DND-41 (cell line): ENCODE measurements at regions not wholly inside any gene's neighbourhood (a gene's known extent, or its start where the extent isn't known, plus 50 kb on each side); places are given as distances from the start of the nearest gene placed in this dataset.

Source experiments
- ATAC-seq: fragments of 200-7000 bp; cut with Tn5 transposase; 3 replicates; pipeline ENCODE4 v1.9.1; 2021; ENCODE audit warnings: low read depth; ENCODE audit not compliant: insufficient read depth
- DNase-seq: peaks from one replicate; pipeline ENCODE4 v3.0.0-alpha.2; 2020
- H2AFZ ChIP-seq: 2 replicates; pipeline ENCODE4 v1.6.0; 2012; ENCODE audit warnings: low read depth, low read length
- H3K27ac ChIP-seq: 2 replicates; pipeline ENCODE4 v1.5.1; 2012; ENCODE audit warnings: low read length, inconsistent platforms
- H3K27me3 ChIP-seq: fragments of 200-600 bp; sonication (generic); 2 replicates; pipeline ENCODE4 v1.6.0; 2012; ENCODE audit warnings: low read length, mild to moderate bottlenecking, inconsistent platforms; ENCODE audit not compliant: insufficient read depth, poor library complexity
- H3K36me3 ChIP-seq: 2 replicates; pipeline ENCODE4 v1.5.1; 2012; ENCODE audit warnings: low read length, inconsistent platforms; ENCODE audit not compliant: insufficient read depth
- H3K4me1 ChIP-seq: 2 replicates; pipeline ENCODE4 v1.5.1; 2012; ENCODE audit warnings: mild to moderate bottlenecking, low read length; ENCODE audit not compliant: insufficient read depth
- H3K4me2 ChIP-seq: 2 replicates; pipeline ENCODE4 v1.6.0; 2012; ENCODE audit warnings: mild to moderate bottlenecking, moderate library complexity, low read length, inconsistent platforms; ENCODE audit not compliant: insufficient read depth
- H3K4me3 ChIP-seq, 2 experiments: fragments of 200-600 bp in 1 of 2; shearing (Covaris generic) in 1 of 2; 2 replicates each; pipeline ENCODE4 v1.5.1; 2012 to 2016; ENCODE audit warnings: inconsistent platforms in 2 of 2, low read length in 2 of 2, mild to moderate bottlenecking in 2 of 2, low read depth in 1 of 2, moderate library complexity in 1 of 2
- H3K79me2 ChIP-seq: 2 replicates; pipeline ENCODE4 v1.6.0; 2012; ENCODE audit warnings: low read length, inconsistent platforms; ENCODE audit not compliant: insufficient read depth
- H3K9ac ChIP-seq: 2 replicates; pipeline ENCODE4 v1.6.0; 2012; ENCODE audit warnings: low read depth, mild to moderate bottlenecking, inconsistent platforms, low read length, moderate library complexity
- H3K9me3 ChIP-seq: 2 replicates; pipeline ENCODE4 v1.5.1; 2012; ENCODE audit warnings: low read length, moderate library complexity, mild to moderate bottlenecking, inconsistent platforms; ENCODE audit not compliant: insufficient read depth, severe bottlenecking
- H4K20me1 ChIP-seq: 2 replicates; pipeline ENCODE4 v1.6.0; 2012; ENCODE audit warnings: low read length; ENCODE audit not compliant: insufficient read depth
- EZH2 ChIP-seq: IDR thresholded peaks from 3 replicates; pipeline ENCODE4 v1.6.1; 2012; ENCODE audit warnings: borderline replicate concordance, low read depth, mild to moderate bottlenecking, moderate library complexity, low read length, inconsistent platforms; ENCODE audit not compliant: severe bottlenecking
- TF ChIP-seq, protein P1 (sequence below): IDR thresholded peaks from 2 replicates; pipeline ENCODE4 v1.5.1; 2012; ENCODE audit warnings: borderline replicate concordance, low read length, moderate library complexity, mild to moderate bottlenecking; ENCODE audit not compliant: poor library complexity, severe bottlenecking; ENCODE audit errors: extremely low read depth

DNA sequence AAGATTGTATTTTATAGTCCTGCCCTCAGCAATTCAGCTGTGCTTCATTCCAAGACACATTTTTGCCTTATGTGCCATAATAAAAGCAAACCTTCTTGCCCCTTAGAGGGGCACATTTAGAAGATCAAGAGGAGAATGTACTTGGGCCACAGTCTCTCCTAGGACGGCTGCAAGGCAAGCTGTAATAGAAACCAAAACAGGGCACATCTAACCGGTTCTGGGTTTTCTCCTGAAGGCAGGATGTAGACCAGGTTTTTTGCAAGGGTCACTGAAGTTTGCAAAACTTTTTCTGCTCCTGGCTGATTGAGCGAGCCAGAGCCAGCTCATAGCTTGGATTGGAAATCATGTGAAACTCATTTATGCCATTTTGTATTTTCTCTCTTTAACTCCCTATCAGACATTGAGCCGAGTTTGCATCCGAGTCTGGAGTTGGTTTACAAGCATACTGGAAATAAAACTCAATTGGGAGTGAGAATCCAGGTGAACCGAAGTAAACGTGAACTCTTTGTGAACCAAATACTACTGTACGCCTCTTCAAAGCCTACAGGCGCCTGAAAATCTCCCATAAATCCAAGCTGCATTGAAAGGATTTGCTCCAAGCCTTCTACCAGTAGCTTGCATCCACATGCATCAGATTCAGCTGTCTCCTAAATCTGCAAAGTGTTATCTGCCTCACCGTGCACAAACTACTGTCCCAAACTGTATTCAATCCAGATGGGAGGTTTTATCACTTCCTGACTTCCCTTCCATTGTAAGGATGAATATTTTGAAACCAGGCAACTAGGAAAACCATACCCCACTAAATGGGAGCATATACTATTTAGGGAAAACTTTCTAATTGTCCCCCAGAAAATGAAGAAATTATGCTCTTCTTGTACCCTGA lies 60.9 kb upstream of the TSC22D2 start:
- TF ChIP-seq, protein P1, sequence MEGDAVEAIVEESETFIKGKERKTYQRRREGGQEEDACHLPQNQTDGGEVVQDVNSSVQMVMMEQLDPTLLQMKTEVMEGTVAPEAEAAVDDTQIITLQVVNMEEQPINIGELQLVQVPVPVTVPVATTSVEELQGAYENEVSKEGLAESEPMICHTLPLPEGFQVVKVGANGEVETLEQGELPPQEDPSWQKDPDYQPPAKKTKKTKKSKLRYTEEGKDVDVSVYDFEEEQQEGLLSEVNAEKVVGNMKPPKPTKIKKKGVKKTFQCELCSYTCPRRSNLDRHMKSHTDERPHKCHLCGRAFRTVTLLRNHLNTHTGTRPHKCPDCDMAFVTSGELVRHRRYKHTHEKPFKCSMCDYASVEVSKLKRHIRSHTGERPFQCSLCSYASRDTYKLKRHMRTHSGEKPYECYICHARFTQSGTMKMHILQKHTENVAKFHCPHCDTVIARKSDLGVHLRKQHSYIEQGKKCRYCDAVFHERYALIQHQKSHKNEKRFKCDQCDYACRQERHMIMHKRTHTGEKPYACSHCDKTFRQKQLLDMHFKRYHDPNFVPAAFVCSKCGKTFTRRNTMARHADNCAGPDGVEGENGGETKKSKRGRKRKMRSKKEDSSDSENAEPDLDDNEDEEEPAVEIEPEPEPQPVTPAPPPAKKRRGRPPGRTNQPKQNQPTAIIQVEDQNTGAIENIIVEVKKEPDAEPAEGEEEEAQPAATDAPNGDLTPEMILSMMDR: no peak
- TF ChIP-seq EZH2: no peak
- DNase-seq (no peak), ATAC-seq (no peak)
- no peaks in the 10 kb centered on the region for H3K4me1 ChIP-seq
- no peaks in the 10 kb centered on the region for H3K9me3 ChIP-seq
- H3K4me2 ChIP-seq: no peak overlapping the region
- no peaks in the 10 kb centered on the region for H3K79me2 ChIP-seq
- no peak overlapping the region for H2AFZ ChIP-seq
- H3K4me3 ChIP-seq: no peak overlapping the region
- no peak overlapping the region for H3K9ac ChIP-seq
- no peaks in the 10 kb centered on the region for H4K20me1 ChIP-seq
- H3K36me3 ChIP-seq: no peaks in the 10 kb centered on the region
- peaks cover 24% of the 10 kb centered on the region for H3K27me3 ChIP-seq
- no peak overlapping the region for H3K27ac ChIP-seq

GRCh38 chr3:150346266-150346665 lies 61.8 kb upstream of the TSC22D2 start:
- ATAC-seq (no peak), DNase-seq (no peak)
- Histone ChIP-seq H4K20me1 (no peaks in the 10 kb centered on the region), H2AFZ (no peak overlapping the region), H3K4me3 (no peak overlapping the region), H3K9ac (no peak overlapping the region), H3K36me3 (no peaks in the 10 kb centered on the region), H3K27ac (no peak overlapping the region), H3K4me1 (no peaks in the 10 kb centered on the region), H3K9me3 (no peaks in the 10 kb centered on the region), H3K4me2 (no peak overlapping the region), H3K79me2 (no peaks in the 10 kb centered on the region), H3K27me3 (peaks cover 24% of the 10 kb centered on the region)
- TF ChIP-seq, protein P1: no peak
- TF ChIP-seq EZH2: no peak

DNA sequence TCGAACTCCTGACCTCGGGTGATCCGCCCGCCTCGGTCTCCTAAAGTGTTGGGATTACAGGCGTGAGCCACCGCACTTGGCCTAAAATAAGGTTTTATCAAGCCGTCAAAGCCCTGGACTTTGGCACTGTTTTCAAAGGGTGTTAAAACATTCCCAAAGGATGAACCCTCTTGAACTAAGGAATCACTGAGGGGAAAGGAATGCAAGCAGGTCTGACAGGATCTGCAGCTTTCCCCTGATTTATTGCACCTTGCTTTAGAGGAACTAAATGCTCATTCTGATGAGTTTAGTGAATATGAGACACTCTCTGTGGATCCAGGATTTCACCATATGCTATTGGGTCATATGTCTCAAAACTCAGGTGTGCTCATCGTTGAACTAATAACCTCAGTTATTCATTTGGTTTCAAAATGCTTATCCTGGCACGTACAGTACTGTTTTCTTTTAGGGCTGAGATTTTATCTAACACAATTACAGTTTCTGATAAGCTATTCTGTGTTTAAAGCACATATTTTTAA lies 63.0 kb upstream of the TSC22D2 start:
- Histone ChIP-seq H2AFZ (no peak overlapping the region), H3K27me3 (peaks cover 27% of the 10 kb centered on the region), H3K36me3 (no peaks in the 10 kb centered on the region), H3K9me3 (no peaks in the 10 kb centered on the region), H3K79me2 (no peaks in the 10 kb centered on the region), H3K9ac (no peak overlapping the region), H4K20me1 (no peaks in the 10 kb centered on the region), H3K4me1 (no peaks in the 10 kb centered on the region), H3K4me2 (no peak overlapping the region), H3K4me3 (no peak overlapping the region), H3K27ac (no peak overlapping the region)
- DNase-seq (no peak), ATAC-seq (no peak)
- TF ChIP-seq, protein P1: no peak
- no peak for TF ChIP-seq EZH2
